ENCODE measurements at regions not wholly inside any gene's neighbourhood (a gene's known extent, or its start where the extent isn't known, plus 50 kb on each side); places are given as distances from the start of the nearest gene placed in this dataset.

DNA sequence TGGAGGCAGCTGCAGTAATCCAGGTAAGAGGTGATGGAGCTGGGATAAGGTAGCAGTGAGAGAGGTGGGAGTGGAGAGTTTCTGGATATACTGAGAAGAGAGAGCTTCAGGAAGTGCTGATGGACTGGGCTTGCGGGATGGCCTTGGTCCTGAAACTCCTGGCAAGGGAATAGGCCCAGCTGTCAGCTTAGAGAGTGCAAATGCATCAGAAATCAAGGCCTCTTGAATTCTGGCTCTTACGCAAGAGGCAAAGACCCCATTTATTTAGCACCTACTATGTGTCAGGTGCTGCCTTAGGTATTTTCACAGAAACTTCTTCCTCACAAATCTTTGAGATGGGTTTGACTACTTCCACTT is 227.2 kb upstream of the MAP3K1 start:
- no peak for DNase-seq (ENCODE audit: low read depth in 2 of 2)

DNA sequence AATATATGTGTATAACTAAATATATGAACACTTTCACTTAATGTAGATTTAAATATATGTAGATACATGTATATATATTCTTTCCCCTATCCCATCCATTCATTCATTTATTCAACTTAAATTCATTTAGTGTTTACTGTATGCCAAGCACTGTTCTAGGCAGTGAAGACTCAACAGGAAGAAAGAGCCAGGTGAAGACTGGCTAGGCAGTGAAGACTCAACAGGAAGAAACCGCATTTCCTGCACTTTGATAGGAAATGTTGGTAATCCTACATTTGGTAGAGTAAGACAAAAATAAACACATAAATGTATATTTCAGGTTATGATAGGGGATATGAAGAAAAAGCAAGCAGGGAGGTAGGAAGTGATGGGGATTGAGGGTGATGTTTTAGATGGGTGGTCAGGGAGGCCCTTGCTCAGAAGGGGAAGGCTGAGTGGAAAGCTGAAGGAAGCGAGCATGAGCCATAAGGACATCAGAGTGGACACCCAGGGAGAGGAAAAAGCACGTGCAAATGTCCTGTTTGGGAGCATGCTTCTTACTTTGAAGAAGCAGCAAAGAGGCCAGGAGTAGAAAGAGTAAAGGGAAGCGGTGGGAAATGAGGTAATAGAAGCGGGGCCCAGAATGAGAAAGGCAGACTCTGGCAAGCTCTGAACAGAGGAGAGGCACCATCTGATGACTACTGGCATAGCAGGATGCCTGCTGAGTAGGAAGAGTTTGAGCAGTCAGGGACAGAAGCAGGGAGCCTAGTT is 227.8 kb upstream of the MAP3K1 start:
- DNase-seq (ENCODE audit: low read depth in 2 of 2) = no peak

DNA sequence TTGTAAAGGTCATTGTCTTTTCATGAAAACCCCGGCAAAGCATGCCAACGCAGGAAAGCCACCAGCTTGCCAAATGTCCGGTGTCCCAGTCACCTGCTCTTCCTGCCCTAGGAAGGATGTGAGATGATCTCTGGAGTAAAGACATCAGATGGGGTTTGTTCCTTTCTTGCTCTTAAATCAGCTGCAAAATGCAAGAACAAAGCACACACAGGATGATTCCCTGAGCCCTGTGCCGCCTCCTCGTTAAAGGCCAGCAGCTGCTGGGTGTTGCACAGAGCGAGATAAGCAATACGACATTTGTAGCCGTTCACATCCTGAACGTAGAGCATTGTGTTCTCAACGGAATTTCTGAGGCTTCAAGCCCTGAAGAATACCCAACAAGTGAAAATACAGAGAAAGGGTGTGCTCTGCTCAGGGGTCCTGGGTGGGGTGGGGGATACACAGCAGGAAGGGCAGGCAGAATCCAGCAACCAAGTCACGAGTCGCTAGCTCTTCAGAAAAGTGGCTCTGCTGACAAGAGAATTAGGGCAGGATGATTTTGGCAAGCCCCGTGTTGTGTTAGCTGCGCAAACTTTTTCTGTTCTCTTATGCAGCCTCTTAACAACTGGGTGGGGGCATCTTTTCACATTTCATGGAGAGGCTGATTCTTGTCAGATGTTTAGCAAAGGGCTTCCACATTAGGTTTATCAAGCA is 229.2 kb upstream of the MAP3K1 start:
- DNase-seq (ENCODE audit: low read depth in 2 of 2) = no peak

DNA sequence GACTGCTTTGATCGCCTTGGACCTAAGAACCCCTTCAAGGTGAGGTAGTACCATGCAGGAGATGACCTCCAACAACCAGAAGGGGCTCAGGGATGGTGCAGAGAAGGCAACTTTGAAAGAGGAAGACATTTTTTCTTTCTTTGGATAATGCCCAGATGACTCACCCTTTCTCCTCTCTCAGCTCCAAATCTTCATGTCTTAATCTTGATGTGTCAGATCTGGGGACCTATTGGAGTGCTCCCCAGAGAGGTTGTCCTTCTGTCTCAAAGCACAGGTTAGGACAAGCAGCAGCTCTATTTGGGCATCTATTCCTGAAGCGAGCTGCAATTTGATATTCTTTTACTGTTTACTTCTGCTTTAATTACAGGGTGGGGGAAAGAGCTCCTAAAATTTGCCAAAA is 229.9 kb upstream of the MAP3K1 start:
- no peak for DNase-seq (ENCODE audit: low read depth in 2 of 2)

DNA sequence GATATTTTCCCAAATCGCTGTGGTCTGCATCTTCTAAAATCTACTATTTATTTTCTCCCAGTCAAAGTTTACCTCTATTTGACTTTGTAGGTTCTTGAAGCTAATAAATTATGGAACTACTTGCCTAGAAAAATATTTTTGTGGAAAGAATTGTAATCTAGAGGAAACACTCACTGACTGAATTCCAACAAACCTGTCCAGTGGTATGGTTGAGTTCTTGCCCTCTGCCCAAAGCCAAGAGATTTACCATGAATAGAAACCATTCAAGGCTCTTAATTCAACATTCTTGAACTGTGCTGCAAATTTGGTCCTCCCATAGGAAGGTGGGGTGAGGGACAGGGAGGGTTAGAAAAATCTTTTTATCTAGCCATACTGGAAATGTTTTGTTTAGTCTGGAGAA is 233.9 kb upstream of the MAP3K1 start:
- no peak for DNase-seq (ENCODE audit: low read depth in 2 of 2)

DNA sequence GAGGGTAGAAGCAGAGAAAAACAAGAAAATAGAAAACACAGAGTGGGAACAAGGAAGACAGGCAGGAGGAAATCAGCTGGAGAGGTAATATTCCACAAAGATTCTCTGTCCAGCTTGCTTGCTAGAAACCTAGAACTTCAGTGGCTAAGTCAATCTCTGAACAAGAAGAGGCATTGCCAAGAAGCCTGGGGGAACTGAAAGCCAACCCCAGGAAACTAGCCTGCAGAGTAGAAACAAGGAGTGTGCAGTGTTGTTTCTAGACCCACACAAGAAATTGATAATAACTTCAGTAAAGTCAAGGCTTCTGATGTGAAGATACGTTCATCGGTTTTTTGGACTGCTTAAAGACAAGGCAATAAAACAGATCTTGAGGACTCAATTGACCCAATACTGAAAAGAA is 234.5 kb upstream of the MAP3K1 start:
- DNase-seq (ENCODE audit: low read depth in 2 of 2) = no peak

DNA sequence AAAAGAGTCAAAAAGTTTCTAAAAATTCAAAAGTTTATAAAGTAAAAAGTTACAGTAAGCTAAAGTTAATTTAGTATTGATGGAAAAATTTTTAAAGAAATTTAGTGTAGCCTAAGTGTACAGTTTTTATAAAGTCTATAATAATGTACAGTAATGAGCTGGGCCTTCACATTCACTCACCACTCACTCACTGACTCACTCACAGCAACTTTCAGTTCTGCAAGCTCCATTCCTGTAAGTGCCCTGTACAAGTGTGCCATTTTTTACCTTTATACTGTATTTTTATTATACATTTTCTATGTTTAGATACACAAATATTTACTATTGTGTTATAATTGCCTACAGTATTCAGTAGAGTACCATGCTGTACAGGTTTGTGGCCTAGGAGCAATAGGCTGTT is 239.5 kb upstream of the MAP3K1 start:
- no peak for DNase-seq (ENCODE audit: low read depth in 2 of 2)

DNA sequence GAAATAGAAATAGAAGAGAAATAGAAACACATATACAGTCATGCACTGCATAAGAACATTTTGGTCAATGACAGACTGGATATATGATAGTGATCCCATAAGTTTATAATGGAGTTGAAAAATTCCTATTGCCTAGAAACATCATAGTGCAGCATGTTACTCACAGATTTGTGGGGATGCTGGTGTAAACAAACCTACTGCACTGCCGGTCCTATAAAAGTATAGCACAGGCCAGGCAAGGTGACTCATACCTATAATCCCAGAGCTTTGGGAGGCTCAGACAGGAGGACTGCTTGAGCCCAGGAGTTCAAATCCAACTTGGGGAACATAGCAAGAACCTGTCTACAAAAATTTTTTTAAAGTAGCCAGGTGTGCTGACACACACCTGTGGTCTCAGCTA is 240.6 kb upstream of the MAP3K1 start:
- no peak for DNase-seq (ENCODE audit: low read depth in 2 of 2)

DNA sequence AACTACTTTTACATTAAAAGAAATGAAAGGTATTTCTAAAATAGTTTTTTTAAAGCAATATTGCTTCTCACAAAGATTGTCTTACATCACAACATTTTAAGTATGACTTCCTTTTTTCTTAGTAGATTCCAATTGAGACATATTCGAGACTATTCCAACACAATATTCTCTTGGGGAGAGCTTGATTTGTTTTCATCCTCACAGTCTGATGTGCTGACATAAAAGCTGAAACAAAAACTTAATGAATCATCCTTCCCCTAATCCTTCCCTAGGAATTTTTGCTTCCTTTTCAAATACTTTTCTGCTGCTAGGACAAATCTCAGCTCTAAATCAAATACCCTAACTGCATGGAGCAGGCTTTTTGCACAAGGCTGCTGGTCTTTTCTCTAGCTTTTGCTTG is 245.8 kb upstream of the MAP3K1 start:
- DNase-seq (ENCODE audit: low read depth in 2 of 2) = no peak

DNA sequence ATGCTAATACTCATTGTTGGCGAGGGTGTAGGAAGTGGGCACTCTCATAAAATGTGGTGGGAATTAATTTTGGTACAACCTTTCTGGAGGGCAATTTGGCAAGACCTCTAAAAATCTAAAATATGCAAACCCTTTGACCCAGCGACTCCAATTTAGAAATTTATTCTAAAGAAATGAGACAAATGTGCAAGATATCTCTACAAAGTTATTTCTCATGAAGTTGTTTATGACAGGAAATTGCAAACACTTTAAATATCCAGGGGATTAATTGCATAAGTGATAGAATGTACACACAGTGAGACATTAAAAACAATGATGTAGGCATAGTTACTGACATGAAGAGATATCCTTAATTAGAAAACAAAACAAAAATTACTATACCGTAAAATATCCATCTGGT is 246.3 kb upstream of the MAP3K1 start:
- DNase-seq (ENCODE audit: low read depth in 2 of 2) = no peak

DNA sequence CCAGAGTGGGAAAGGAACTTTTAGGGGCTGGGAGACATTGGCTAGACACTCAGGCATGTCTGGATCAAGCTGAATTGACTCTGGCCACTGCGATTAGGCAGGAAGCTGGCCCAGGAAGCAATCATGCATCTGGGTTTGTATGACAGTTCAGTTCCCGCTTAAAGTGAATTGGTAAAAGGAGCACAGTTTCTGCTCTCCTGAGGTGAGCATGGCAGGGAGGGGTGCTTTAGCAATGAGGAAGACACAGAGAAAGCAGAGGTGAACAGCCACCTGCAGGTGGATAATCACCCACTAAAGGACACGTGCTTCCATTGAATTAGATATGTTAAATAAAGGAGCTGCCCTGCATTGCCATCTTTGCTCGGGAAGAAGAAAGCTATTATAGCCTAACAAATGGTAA is 248.1 kb upstream of the MAP3K1 start:
- no peak for DNase-seq (ENCODE audit: low read depth in 2 of 2)

DNA sequence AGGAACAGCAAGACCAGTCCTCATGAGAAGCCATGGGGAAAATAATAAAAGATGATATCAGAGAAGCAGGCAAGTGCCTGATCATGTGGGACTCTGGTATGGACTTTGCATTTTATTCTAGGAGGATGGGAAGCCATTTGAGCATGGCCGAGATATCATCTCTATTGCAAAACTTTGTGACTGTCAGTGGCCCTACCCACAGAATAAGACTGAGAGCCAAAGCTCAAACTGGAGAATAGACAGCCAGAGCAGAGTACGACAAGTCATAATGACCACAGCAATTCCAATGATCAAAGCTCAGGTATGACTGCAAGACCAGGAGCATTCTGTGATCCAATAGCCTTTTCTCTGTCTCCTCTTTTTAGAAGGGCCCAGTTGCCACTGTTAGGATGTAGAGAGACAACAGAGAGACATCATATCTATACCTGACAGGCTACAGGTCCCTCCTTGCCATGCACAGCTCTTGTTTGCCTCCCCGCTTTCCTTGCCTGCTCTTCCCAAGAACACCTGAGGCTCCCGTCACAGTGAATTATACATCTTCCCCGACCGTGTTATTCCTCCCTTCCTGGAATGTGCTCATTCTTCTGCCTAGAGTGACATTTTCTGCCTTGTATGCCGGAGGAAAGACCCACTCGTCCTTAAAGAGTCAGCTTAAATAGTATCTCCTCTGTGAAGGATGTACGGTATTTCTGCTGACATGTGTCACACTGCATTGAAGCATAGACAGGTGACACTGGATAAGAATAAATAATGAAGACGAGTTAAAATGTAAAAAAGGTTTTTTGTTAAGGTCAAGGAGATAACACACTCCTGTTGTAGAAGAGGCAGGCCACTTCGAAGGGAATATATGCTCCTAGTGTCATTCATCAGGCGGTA is 248.7 kb upstream of the MAP3K1 start:
- DNase-seq (ENCODE audit: low read depth in 2 of 2) = no peak

DNA sequence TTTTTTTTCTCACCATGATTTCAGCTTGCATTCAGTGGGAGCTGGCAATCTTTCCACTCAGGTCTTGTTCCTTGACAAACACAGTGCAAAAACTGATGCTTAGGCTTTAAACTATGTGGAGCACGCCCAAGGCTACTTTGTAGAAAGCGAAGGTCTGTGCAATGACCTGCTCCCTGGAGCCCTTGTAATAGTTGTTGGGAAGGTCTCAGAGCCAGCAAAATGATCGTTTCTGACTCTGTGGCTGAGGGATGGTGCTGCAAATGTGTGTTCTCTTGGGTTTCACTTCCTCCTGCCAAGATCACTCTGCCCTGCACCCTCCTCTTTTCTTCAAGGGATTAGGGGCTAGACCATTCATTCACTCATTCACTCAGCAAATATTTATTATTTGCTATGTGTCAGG is 249.7 kb upstream of the MAP3K1 start:
- no peak for DNase-seq (ENCODE audit: low read depth in 2 of 2)

DNA sequence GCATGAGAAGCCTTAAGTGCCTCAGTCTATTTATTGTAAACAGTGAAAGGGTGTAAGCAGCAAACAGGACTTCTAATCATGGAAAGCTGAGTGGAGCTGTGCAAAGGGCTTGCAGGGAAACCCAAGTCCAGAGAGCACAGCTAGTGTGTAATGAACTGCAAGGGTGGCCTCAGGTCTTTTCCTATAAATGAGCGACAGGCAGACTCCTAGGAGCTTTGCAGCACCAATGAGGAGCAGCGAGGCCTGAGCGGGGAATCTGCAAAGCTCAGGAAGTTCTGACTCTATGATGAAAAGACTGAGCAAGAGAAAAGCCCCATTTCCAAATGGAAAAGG is 250.1 kb upstream of the MAP3K1 start:
- DNase-seq (ENCODE audit: low read depth in 2 of 2) = no peak

DNA sequence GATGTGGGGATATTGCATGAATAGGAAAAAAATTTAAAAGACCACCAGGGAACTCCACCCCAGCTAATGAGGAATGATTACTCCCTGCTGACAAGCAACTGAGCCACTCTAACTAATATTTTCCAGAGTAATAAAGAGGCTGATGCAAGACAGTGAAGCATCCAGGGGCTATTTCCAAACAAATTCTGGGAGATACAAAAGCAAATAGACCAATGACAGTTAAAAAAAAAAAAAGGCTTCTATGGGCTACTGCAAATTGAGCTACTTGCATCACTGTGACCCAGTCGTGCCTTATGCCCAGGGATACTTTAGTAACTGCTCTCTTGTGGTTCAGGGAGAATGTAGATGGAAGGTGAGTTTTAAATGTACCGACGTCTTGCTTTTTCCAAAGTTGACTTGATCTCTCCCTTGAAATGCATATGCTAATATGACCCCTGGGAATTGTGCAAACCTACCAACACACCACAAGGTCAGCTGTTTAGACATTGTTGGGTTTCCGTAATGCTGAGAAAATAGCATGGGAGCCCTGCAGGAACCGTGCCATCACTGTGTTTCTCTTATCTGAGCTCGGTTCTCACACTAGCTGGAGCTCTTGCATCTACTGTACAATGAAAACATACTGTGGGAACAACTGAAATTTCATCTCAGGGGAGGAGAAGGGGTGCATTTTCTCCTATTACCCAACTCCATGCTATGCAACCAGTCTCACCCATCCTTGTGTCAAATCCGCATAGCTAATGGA is 250.6 kb upstream of the MAP3K1 start:
- no peak for DNase-seq (ENCODE audit: low read depth in 2 of 2)

DNA sequence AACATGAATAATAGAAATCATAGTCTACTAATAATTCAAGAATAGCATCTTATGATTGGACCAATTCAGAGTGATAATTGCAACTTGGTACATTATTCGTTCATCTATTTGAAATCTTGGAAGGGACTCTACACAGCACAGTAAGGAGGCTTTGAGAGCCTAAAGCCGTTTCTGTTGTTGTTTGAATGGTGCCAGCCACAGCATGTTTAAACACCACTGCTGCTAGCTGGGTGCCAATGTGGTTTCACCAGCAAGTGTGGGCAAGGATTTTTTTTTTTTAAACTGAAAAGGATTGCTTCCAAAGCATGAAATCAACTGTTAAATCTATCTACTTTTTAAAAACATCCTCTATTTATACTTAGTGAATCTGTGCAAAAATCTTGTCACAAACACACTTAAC is 253.9 kb upstream of the MAP3K1 start:
- no peak for DNase-seq (ENCODE audit: low read depth in 2 of 2)

DNA sequence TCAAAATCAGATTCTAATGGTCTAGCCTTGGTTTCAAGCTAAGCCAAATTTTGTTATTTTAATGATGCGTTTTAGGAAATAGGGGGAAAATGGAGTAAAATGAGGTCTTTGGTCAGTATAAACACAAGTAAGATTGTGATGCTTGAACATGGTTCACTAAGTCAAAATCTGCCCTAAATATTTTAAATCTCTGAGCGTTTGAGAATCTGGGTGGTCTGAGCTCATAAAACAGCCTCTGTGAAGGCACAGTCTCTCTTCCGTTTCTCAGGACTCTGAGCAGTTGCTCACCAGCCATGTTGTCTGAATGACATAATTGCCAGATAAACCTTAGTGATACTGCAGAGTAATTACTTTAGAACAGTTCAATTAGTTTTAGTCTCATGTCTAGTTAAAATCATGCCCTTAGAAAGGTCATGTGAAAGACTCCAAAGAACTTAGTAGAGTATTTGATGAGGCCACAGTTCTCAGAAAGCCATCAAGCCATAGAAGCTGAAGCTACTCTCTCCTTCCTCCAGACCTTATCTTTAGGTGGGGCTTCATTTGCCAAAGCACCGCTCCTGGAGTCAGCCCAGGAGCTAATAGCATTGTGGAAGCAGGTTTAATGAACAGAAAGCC is 257.1 kb upstream of the MAP3K1 start:
- DNase-seq (ENCODE audit: low read depth in 2 of 2) = no peak

DNA sequence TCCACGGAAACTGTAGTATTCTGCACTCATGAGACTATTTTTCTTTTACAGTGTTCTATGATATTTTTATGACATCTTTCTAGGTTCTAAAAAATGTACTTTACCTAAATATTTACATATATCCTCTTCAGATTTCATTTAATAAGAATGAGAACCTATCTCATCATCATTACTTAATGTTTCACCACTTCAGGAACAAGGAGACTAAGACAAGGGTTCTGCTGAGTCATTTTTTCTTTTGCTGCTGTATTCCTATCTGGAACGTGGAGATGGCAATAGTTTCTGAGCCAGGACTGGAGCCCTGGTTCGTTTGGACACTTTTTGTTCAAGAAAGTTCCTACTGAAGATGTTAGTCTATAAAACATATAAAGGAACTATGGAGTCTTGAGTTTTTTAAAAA is 258.2 kb upstream of the MAP3K1 start:
- no peak for DNase-seq (ENCODE audit: low read depth in 2 of 2)

DNA sequence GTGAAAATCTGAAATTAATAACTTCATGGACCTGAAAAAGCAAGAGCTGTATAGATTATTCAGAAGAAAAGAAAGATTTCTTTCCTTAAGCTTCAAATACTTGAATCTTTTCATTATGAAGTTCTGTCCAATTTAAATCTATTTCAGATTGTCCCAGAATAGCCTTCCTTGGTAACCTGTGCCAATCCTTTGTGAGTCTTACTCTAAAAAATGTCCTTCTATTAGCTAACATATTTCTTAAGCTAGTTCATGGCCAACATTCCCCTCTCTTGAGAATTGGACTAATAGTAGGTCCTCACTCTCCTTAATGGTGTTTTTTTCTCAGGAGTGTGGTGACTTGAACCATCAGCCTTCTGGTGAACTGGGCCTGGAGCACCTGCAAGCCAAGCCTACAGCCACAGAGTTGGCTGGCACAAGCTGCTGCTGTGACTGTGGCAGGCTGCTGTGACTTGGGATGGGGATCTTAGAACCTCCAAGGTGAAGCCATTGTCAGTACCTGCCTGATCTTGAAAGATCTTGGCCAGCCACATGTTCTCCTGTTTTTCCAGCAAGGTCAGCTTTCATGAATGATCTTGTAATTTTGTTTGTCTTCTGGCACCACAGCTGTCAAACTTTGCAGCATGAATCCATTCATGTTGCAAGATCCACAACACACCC is 262.6 kb upstream of the MAP3K1 start:
- no peak for DNase-seq (ENCODE audit: low read depth in 2 of 2)

DNA sequence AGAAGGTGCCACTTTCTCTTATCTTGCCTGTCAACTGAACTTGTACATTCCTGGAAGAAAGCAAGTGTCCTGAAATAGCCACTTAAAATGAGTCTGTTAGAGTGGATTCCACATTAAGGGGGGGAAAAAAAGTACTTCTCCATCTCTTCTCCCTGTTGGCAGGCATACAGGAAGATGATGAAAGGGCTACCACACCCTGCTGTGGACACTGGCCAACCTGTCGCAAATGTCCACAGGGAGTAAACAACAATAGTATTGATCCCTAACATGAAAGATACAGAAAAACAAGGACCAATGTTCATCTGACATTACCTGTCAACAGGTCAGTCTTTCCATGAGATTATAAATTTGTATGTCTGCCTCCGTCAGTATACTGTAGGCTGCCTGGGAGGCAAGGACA is 265.1 kb upstream of the MAP3K1 start:
- DNase-seq (ENCODE audit: low read depth in 2 of 2) = no peak

All from stimulated activated CD4-positive, alpha-beta T cell treated with anti-CD3 and anti-CD28 coated beads, Interleukin-12 subunit alpha, Interleukin-12 subunit beta, amount 100 ng/mL, for 24 hours (primary cell).